Activated naive CD4-positive, alpha-beta T cell treated with anti-CD3 and anti-CD28 coated beads, Interleukin-2, amount 50 U/mL, for 72 hours (primary cell): ENCODE measurements at regions not wholly inside any gene's neighbourhood (a gene's known extent, or its start where the extent isn't known, plus 50 kb on each side); places are given as distances from the start of the nearest gene placed in this dataset.
A peak's percentile ranks its signal among the peaks of the same experiment; 100 is the strongest.

Source experiments
- ATAC-seq, 2 donors: fragments of 150-1000 bp; cut with Tn5 transposase; 2 replicates each; pipeline ENCODE4 v1.10.0; 2021; ENCODE audit warnings: mild to moderate bottlenecking in 2 of 2, moderate library complexity in 2 of 2
- DNase-seq, 2 donors: peaks; one replicate each; pipeline ENCODE4 v3.0.0; 2021 to 2022; ENCODE audit warnings: low spot score in 2 of 2
- H3K27ac Mint-ChIP-seq, 2 donors: one replicate each; pipeline ENCODE4 v1.8.0; 2022; ENCODE audit warnings: mild to moderate bottlenecking in 2 of 2, mixed read lengths in 2 of 2
- H3K36me3 Mint-ChIP-seq, 2 donors: one replicate each; pipeline ENCODE4 v1.8.0; 2022; ENCODE audit warnings: mixed read lengths in 2 of 2
- H3K9me3 Mint-ChIP-seq, 2 donors: one replicate each; pipeline ENCODE4 v1.8.0; 2022; ENCODE audit warnings: mixed read lengths in 2 of 2

GRCh38 chr7:46383605-46384004, 462.5 kb upstream of the IGFBP3 start:
- Mint-ChIP-seq H3K9me3 (peaks cover 0 to 5% of the 10 kb centered on the region in 2 donors), H3K27ac (no peak overlapping the region), H3K36me3 (no peaks in the 10 kb centered on the region)
- ATAC-seq = peak in 1 of 2 donors; percentile 69
- no peak for DNase-seq

- no peak for DNase-seq
- no peak for ATAC-seq
- Mint-ChIP-seq H3K36me3 (no peaks in the 10 kb centered on the region), H3K27ac (no peak overlapping the region), H3K9me3 (peaks cover 0 to 4% of the 10 kb centered on the region in 2 donors)
Observed at GRCh38 chr7:46369933-46370654, 449.0 kb upstream of the IGFBP3 start.

GRCh38 chr7:46368871-46369270, 447.8 kb upstream of the IGFBP3 start:
- Mint-ChIP-seq H3K36me3 (no peaks in the 10 kb centered on the region), H3K27ac (no peak overlapping the region), H3K9me3 (peaks cover 0 to 4% of the 10 kb centered on the region in 2 donors)
- ATAC-seq (no peak), DNase-seq (no peak)

GRCh38 chr7:46366526-46366925, 445.5 kb upstream of the IGFBP3 start:
- Mint-ChIP-seq H3K27ac (no peak overlapping the region), H3K9me3 (peaks cover 0 to 4% of the 10 kb centered on the region in 2 donors), H3K36me3 (no peaks in the 10 kb centered on the region)
- DNase-seq = no peak
- ATAC-seq = no peak

- DNase-seq = no peak
- ATAC-seq = no peak
- H3K27ac Mint-ChIP-seq = no peak overlapping the region
- no peaks in the 10 kb centered on the region for H3K9me3 Mint-ChIP-seq
- H3K36me3 Mint-ChIP-seq = no peaks in the 10 kb centered on the region
Observed at GRCh38 chr7:46363688-46364087, 442.6 kb upstream of the IGFBP3 start.

- Mint-ChIP-seq H3K9me3 (no peaks in the 10 kb centered on the region), H3K36me3 (no peaks in the 10 kb centered on the region), H3K27ac (no peak overlapping the region)
- ATAC-seq = no peak
- no peak for DNase-seq
Observed at GRCh38 chr7:46360811-46361210, 439.7 kb upstream of the IGFBP3 start.

- H3K27ac Mint-ChIP-seq = no peak overlapping the region
- no peaks in the 10 kb centered on the region for H3K36me3 Mint-ChIP-seq
- ATAC-seq (no peak), DNase-seq (no peak)
- no peaks in the 10 kb centered on the region for H3K9me3 Mint-ChIP-seq
Observed at GRCh38 chr7:46360296-46360695, 439.2 kb upstream of the IGFBP3 start.

- ATAC-seq (no peak), DNase-seq (no peak)
- no peak overlapping the region for H3K27ac Mint-ChIP-seq
- no peaks in the 10 kb centered on the region for H3K36me3 Mint-ChIP-seq
- H3K9me3 Mint-ChIP-seq = no peaks in the 10 kb centered on the region
Observed at GRCh38 chr7:46357851-46358250, 436.8 kb upstream of the IGFBP3 start.

GRCh38 chr7:46357290-46357689, 436.2 kb upstream of the IGFBP3 start:
- no peak for ATAC-seq

GRCh38 chr7:46356371-46356770, 435.3 kb upstream of the IGFBP3 start:
- H3K36me3 Mint-ChIP-seq = no peaks in the 10 kb centered on the region
- H3K9me3 Mint-ChIP-seq = no peaks in the 10 kb centered on the region
- no peak overlapping the region for H3K27ac Mint-ChIP-seq
- ATAC-seq = no peak
- DNase-seq = no peak

More at GRCh38 chr7:46357290-46357689, 436.2 kb upstream of the IGFBP3 start:
- Mint-ChIP-seq H3K36me3 (no peaks in the 10 kb centered on the region), H3K27ac (no peak overlapping the region), H3K9me3 (no peaks in the 10 kb centered on the region)
- no peak for DNase-seq

- Mint-ChIP-seq H3K9me3 (no peaks in the 10 kb centered on the region), H3K27ac (no peak overlapping the region)
- no peak for ATAC-seq
Observed at GRCh38 chr7:46355331-46355730, 434.3 kb upstream of the IGFBP3 start.

GRCh38 chr7:46352004-46352954, 431.2 kb upstream of the IGFBP3 start:
- ATAC-seq = no peak

More at GRCh38 chr7:46355331-46355730, 434.3 kb upstream of the IGFBP3 start:
- no peaks in the 10 kb centered on the region for H3K36me3 Mint-ChIP-seq
- no peak for DNase-seq

GRCh38 chr7:46349490-46349889, 428.4 kb upstream of the IGFBP3 start:
- Mint-ChIP-seq H3K27ac (no peak overlapping the region), H3K9me3 (no peaks in the 10 kb centered on the region), H3K36me3 (no peaks in the 10 kb centered on the region)
- ATAC-seq = no peak
- DNase-seq = no peak

More at GRCh38 chr7:46352004-46352954, 431.2 kb upstream of the IGFBP3 start:
- DNase-seq = peak in 1 of 2 donors; percentile 4
- no peaks in the 10 kb centered on the region for H3K36me3 Mint-ChIP-seq
- H3K9me3 Mint-ChIP-seq = no peaks in the 10 kb centered on the region
- H3K27ac Mint-ChIP-seq = no peak overlapping the region

- peaks cover 3 to 12% of the 10 kb centered on the region in 2 donors for H3K36me3 Mint-ChIP-seq
- no peak overlapping the region for H3K27ac Mint-ChIP-seq
- H3K9me3 Mint-ChIP-seq = peaks cover 1 to 4% of the 10 kb centered on the region in 2 donors
- no peak for ATAC-seq
- DNase-seq = no peak
Observed at GRCh38 chr7:46344533-46344932, 423.5 kb upstream of the IGFBP3 start.

- DNase-seq (no peak), ATAC-seq (no peak)
- Mint-ChIP-seq H3K9me3 (peaks cover 8 to 9% of the 10 kb centered on the region in 2 donors), H3K27ac (no peak overlapping the region), H3K36me3 (peaks cover 6 to 16% of the 10 kb centered on the region in 2 donors)
Observed at GRCh38 chr7:46343802-46344201, 422.7 kb upstream of the IGFBP3 start.

- no peak for ATAC-seq
- H3K27ac Mint-ChIP-seq = no peak overlapping the region
- peaks cover 4 to 5% of the 10 kb centered on the region in 2 donors for H3K9me3 Mint-ChIP-seq
- DNase-seq = no peak
- no peaks in the 10 kb centered on the region for H3K36me3 Mint-ChIP-seq
Observed at GRCh38 chr7:46322937-46323336, 401.9 kb upstream of the IGFBP3 start.

- ATAC-seq (no peak), DNase-seq (no peak)
- no peaks in the 10 kb centered on the region for H3K36me3 Mint-ChIP-seq
- H3K9me3 Mint-ChIP-seq = peaks cover 4 to 5% of the 10 kb centered on the region in 2 donors
- H3K27ac Mint-ChIP-seq = no peak overlapping the region
Observed at GRCh38 chr7:46321556-46322205, 400.6 kb upstream of the IGFBP3 start.
